Suprapubic skin (tissue), 4 donors: ENCODE measurements at regions not wholly inside any gene's neighbourhood (a gene's known extent, or its start where the extent isn't known, plus 50 kb on each side); places are given as distances from the start of the nearest gene placed in this dataset.

Experiments
- DNase-seq, 2 donors: peaks; one replicate each; pipeline ENCODE4 v3.0.0-alpha.2; 2019; ENCODE audit warnings: low spot score in 2 of 2
- H3K27ac ChIP-seq: fragments of 200-600 bp; sonication (generic); one replicate; pipeline ENCODE4 v1.5.1; 2019
- H3K27me3 ChIP-seq: fragments of 200-600 bp; sonication (generic); one replicate; pipeline ENCODE4 v1.5.1; 2019
- H3K36me3 ChIP-seq: fragments of 200-600 bp; sonication (generic); one replicate; pipeline ENCODE4 v1.5.1; 2019
- H3K4me1 ChIP-seq: fragments of 200-600 bp; sonication (generic); one replicate; pipeline ENCODE4 v1.5.1; 2019
- H3K4me3 ChIP-seq: fragments of 200-600 bp; sonication (generic); one replicate; pipeline ENCODE4 v1.5.1; 2019; ENCODE audit warnings: mild to moderate bottlenecking
- H3K9me3 ChIP-seq: fragments of 200-600 bp; sonication (generic); one replicate; pipeline ENCODE4 v1.5.1; 2019
- EP300 ChIP-seq: sonication (generic); formaldehyde crosslinking; IDR thresholded peaks from one replicate; pipeline ENCODE4 v1.6.1; 2017; ENCODE audit warnings: antibody characterized with exemption
- POLR2A ChIP-seq, 2 donors: fragments of 450-650 bp; IDR thresholded peaks; one replicate each; pipeline ENCODE4 v1.6.1; 2017; ENCODE audit warnings: antibody characterized with exemption in 2 of 2, mild to moderate bottlenecking in 2 of 2, moderate library complexity in 2 of 2
- POLR2AphosphoS5 ChIP-seq, 3 donors: sonication (generic); formaldehyde crosslinking; IDR thresholded peaks; one replicate each; pipeline ENCODE4 v1.6.1; 2017; ENCODE audit warnings: antibody characterized with exemption in 3 of 3
- WGBS: methylation state at CpG from one replicate; pipeline ENCODE4 v1.1.5; 2018; 5-methylcytosine and 5-hydroxymethylcytosine counted together
- TF ChIP-seq, protein P1 (sequence below), 2 donors: fragments of 200-600 bp in 1 of 2; fragments of 450-650 bp in 1 of 2; sonication (generic) in 1 of 2; IDR thresholded peaks; one replicate each; pipeline ENCODE4 v1.5.1; 2016 to 2019; ENCODE audit warnings: antibody characterized with exemption in 2 of 2, mild to moderate bottlenecking in 1 of 2, moderate library complexity in 1 of 2

DNA sequence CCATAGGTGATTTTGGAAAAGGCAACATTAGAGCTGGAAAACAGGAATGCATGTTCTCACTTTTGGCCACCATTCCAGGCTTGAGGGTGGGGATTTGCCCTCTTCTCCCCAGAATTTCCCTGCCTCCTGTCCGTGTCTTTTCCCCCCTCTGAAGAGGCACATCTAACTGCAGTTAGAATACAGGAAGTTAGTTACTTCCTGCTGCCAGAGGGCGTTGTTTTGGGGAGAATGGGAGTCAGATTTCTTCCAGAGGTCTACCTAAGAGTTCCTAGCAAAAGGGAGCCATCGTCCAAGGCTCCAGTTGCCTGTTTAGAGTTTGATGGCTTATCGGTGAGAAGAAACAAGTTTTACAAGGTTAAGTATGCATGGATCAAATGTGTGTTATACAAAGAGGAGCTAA, 112.8 kb upstream of the IGF1 start:
- no peak for DNase-seq
- TF ChIP-seq POLR2A (IDR thresholded peaks at IDR 0.05) (no peak), EP300 (no peak), POLR2AphosphoS5 (IDR thresholded peaks at IDR 0.05) (no peak)
- TF ChIP-seq, protein P1, sequence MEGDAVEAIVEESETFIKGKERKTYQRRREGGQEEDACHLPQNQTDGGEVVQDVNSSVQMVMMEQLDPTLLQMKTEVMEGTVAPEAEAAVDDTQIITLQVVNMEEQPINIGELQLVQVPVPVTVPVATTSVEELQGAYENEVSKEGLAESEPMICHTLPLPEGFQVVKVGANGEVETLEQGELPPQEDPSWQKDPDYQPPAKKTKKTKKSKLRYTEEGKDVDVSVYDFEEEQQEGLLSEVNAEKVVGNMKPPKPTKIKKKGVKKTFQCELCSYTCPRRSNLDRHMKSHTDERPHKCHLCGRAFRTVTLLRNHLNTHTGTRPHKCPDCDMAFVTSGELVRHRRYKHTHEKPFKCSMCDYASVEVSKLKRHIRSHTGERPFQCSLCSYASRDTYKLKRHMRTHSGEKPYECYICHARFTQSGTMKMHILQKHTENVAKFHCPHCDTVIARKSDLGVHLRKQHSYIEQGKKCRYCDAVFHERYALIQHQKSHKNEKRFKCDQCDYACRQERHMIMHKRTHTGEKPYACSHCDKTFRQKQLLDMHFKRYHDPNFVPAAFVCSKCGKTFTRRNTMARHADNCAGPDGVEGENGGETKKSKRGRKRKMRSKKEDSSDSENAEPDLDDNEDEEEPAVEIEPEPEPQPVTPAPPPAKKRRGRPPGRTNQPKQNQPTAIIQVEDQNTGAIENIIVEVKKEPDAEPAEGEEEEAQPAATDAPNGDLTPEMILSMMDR (IDR thresholded peaks at IDR 0.05) = no peak
- Histone ChIP-seq H3K9me3 (no peaks in the 10 kb centered on the region), H3K4me1 (no peaks in the 10 kb centered on the region), H3K36me3 (no peaks in the 10 kb centered on the region), H3K27me3 (no peaks in the 10 kb centered on the region), H3K4me3 (no peak overlapping the region), H3K27ac (no peak overlapping the region)
- WGBS = 73% methylated on average over 4 of the region's 4 CpGs

DNA sequence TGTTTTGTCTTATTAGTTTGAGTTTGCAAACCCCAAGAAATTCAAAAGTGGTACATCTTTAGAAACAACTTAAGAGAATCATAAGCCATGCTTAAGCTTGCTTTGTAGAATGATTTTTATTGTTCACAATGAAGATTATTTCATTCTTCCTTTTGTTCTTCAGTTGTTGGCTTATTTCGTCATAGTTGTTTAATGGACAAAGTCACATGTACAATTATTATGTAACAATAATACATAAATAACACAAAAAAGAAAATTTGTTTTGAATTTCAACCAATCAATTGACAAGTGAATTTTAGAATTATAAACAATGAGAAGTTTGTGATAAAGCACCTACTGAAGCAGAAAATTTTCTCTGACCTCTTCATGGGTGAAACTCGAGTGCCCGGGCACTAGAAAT, 111.8 kb upstream of the IGF1 start:
- Histone ChIP-seq H3K27ac (no peak overlapping the region), H3K4me3 (no peak overlapping the region), H3K27me3 (no peaks in the 10 kb centered on the region), H3K4me1 (no peaks in the 10 kb centered on the region), H3K36me3 (no peaks in the 10 kb centered on the region), H3K9me3 (no peaks in the 10 kb centered on the region)
- no peak for DNase-seq
- 84% methylated on average over 3 of the region's 3 CpGs for WGBS
- no peak for TF ChIP-seq EP300
- no peak for TF ChIP-seq POLR2AphosphoS5 (IDR thresholded peaks at IDR 0.05)
- no peak for TF ChIP-seq POLR2A (IDR thresholded peaks at IDR 0.05)
- TF ChIP-seq, protein P1 (IDR thresholded peaks at IDR 0.05) = no peak

DNA sequence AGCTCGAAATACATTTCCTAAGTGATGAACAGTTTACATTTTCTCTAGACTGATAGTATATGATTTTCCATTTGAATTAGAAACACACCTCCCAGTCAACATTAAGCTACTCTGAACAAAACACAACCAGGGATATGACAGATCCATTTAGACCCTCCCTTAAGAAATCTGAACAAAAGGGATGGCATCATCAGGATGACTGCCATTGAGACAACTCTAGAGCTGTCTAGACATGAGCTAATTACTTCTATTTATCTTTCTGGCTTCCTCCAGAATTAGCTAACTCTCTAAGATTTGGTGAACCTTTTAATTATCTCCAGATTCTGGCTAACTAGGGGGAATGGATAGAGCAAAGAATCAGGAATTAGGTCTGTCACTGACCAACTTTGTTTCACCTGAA, 92.9 kb upstream of the IGF1 start:
- no peak overlapping the region for H3K27ac ChIP-seq
- H3K4me3 ChIP-seq = no peak overlapping the region
- H3K36me3 ChIP-seq = no peaks in the 10 kb centered on the region
- no peak for TF ChIP-seq EP300
- TF ChIP-seq, protein P1 (IDR thresholded peaks at IDR 0.05) = no peak
- no peak for TF ChIP-seq POLR2A (IDR thresholded peaks at IDR 0.05)
- TF ChIP-seq POLR2AphosphoS5 (IDR thresholded peaks at IDR 0.05) = no peak
- 87% methylated on average over 1 of the region's 1 CpG for WGBS
- no peaks in the 10 kb centered on the region for H3K27me3 ChIP-seq
- no peaks in the 10 kb centered on the region for H3K9me3 ChIP-seq
- no peaks in the 10 kb centered on the region for H3K4me1 ChIP-seq
- DNase-seq = no peak

DNA sequence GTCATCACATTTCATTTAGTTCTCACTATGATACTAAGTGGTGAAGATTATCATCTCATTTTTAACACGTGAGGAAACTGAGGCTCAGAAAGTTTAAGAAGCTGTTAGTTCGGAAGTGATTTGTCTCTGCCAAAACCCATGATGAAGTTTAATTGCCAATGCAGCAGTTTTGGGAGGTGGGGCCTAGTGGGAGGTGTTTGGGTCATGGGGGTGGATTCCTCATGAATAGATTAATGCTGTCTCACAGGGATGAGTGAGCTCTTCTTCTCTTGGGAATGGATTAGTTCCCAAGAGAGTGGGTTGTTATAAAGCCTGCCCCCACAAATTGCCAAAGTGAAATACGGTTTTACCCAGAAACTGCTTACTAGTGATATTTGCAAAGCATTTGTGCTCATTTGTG, 91.5 kb upstream of the IGF1 start:
- H3K9me3 ChIP-seq = no peaks in the 10 kb centered on the region
- H3K36me3 ChIP-seq = no peaks in the 10 kb centered on the region
- H3K4me3 ChIP-seq = no peak overlapping the region
- H3K27ac ChIP-seq = no peak overlapping the region
- no peaks in the 10 kb centered on the region for H3K4me1 ChIP-seq
- no peak for TF ChIP-seq POLR2A (IDR thresholded peaks at IDR 0.05)
- TF ChIP-seq EP300 = no peak
- TF ChIP-seq, protein P1 (IDR thresholded peaks at IDR 0.05) = no peak
- no peak for TF ChIP-seq POLR2AphosphoS5 (IDR thresholded peaks at IDR 0.05)
- H3K27me3 ChIP-seq = no peaks in the 10 kb centered on the region
- no peak for DNase-seq
- 78% methylated on average over 3 of the region's 3 CpGs for WGBS

DNA sequence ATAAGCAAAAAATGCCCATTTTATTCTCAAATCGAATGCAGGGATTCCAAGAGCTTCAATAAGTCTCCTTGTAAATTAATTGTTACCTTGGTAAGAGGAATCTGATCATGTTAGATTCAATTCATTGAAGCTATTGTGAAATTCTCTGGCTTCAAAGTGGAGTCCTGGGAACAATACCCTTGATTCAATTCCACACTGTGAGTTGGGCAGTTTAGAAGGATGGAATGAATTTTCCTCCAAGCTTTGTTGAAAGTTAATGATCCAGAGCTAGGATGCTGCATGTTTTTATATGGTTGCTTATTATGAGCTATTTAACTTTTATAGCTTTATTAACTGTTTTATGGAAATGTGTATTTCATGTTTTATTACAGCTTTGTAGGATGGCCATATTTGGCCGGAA, 89.9 kb upstream of the IGF1 start:
- 75% methylated on average over 2 of the region's 2 CpGs for WGBS
- H3K27ac ChIP-seq = no peak overlapping the region
- no peak for TF ChIP-seq EP300
- TF ChIP-seq, protein P1 (IDR thresholded peaks at IDR 0.05) = no peak
- no peak for TF ChIP-seq POLR2A (IDR thresholded peaks at IDR 0.05)
- TF ChIP-seq POLR2AphosphoS5 (IDR thresholded peaks at IDR 0.05) = no peak
- no peaks in the 10 kb centered on the region for H3K36me3 ChIP-seq
- H3K9me3 ChIP-seq = no peaks in the 10 kb centered on the region
- no peak for DNase-seq
- H3K4me1 ChIP-seq = no peaks in the 10 kb centered on the region
- H3K4me3 ChIP-seq = no peak overlapping the region
- no peaks in the 10 kb centered on the region for H3K27me3 ChIP-seq
